Stimulated activated naive CD4-positive, alpha-beta T cell (primary cell): ENCODE measurements at regions not wholly inside any gene's neighbourhood (a gene's known extent, or its start where the extent isn't known, plus 50 kb on each side); places are given as distances from the start of the nearest gene placed in this dataset.

Experiments
- DNase-seq, 6 experiments: peaks; one replicate each; lab custom pipeline; 2025; lab: John Stamatoyannopoulos, UW

DNA sequence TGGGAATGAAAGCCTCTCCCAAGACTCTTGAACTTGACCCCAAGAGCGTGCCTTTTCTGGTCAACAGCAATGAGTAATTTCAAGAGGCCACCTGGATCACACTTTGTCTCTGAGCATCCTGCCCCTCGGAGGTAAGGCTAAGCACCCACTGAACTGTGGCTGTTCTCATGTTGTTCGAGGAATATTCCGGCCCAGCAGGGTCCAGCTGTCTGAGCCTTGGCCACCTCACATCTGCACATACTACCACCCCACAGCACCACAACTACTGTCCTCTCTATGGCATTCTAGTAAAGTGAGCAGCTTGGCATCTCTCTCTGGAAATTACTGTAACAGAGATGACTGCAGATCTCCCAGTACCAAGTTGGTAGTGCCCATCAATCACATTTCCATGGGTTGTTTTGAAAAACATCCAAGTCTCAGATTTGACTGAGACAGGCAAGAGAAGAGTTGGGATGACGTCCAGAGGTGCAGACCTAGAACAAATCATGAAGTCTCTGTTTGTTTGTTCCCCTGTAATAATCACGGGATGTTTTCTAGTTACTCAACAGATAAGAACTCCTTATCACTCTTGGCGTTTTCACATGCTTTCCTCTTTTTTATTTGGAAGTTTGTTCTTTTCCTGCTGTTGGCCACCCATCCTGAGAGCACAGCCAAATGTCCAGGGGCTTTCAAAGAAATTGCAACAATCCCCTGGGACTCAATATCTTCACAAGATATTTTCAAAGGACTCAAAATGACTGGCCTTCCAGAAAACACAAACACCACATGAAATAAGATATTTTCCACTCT is 336.0 kb upstream of the TNP1 start:
- DNase-seq, result no peak

DNA sequence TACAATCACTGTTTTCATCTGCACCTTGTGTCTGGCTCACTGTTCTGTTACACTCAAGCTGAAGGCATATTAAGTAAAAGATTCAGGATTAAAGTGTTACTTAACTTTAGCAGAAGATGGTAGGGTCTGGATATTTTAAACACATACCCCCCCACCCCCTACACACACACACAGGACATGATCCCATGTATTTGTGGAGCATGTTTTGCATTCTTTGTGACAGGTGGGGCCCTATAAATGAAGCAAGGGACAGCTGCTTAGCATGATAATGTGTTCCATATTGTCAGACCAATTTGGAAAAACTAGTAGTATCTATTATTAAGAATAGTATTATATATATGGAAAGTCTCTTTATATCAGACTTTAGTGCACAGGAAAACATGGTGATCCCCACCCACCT is 335.2 kb upstream of the TNP1 start:
- no peak for DNase-seq

DNA sequence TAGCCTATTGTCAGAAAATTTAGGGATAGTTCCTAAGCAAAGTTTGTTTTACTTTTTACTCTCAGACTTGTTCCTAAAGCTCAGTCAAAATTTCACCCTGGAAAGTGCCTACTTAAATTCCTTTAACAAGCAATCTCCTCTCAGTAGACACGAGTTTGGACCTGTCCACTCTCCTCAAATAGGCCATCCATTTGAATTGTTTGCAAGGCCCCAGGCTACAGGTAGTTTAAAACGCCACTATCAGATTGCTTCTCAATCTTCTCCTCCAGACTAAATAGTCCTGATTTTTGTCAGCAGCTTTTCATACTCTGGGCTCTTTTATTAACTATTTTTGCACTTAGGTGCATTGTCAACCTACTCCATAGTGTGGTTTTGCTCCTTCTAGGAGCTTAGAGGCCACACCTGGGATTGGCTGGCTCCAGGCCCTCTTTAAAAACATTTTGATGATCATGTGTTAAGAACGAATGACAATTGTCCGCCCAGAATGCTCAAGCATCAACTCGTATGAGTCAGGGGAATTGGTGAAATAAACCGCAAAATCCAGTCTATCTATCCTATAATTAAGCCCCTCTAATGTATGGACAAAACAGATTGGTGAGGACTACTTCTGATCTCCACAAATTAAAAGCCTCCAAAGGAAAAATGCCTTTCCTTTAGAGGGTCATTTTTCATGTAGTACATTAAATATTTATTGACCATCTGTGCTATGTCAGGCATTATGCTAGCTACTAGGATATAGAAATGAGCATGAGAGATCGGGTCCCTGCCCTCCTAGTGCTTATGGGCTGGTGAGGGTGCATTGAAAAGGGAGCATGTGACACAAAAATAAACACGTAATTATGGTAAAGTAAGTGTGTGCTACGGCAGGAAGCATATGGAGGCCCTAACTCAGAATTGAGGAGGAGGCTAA is 333.8 kb upstream of the TNP1 start:
- no peak for DNase-seq

DNA sequence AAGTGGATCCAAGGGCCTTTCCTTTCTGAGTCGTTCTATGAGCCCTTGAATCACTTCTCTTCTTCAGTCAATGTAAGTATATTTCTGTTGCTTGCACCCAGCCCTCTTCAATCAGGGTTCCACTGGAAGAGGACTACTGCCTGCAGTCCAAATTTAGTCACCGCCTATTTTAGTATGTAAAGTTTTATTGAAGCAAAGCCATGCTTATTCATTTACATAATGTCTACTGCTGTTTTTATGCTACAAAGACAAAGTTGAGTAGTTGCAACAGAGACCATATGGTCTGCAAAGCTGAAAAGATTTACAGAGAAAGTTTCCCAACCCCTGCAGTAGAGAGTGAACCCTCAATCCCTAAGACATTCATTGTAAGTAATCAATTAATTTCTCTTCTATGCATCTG is 332.5 kb upstream of the TNP1 start:
- no peak for DNase-seq

DNA sequence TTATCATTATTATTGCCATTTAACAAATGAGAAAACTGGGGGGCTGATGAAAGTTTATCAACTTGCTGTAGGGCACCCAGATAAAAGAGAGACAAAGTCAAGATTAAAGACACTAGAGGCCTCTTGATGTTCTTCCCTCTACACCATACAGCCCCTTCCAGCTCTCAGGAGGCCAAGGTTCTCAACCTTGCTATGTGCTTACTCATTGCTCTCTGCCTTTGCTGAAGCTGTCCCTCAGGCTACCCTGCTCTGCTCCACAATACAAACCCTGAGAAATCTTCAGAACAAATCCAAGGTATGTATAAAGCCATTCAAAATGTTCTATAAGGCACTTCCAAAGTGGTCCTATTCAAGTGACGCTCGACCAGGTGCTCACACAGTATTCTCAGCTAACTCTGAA is 329.9 kb upstream of the TNP1 start:
- no peak for DNase-seq

DNA sequence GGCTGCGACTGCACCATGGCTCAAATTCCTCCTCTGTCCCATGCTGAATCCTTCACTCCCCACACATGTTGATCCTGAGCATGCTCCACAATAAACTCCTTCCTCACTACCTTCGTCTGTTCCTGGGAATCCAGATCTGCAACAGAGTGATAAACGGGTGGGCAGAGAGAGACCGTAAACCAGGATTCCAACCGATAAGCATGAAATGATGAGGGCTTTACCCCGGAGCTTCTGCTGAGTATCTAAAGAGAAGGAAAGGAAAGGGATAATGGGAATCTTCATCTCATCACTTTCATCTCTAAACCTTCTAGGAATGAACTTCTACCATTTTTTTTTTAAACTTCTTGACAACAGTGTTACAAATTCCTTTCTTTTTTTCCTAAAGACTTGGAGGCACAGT is 329.3 kb upstream of the TNP1 start:
- no peak for DNase-seq

DNA sequence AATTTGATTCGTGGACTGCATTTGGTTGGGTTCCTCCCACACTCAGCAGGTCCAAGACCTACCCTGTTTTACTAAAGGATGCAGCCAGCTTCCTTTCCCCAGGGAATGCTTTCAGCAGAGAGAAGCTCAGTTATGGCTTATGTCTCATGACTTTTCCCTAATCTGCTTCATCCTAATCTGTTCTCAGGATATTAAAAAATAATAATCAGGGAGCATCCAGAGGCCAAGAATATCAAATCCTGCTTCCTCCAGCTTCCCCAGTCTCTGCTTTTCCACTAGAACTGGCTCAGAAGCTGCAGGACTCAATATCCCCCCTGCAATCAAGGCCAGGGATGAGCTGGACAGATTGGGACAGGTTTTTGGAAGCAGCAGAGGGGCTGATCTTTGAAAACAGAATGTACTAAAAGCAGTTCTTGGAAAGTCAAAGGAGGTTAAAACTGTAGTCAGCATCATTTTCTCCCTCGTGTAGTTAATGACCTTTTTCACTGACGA is 326.9 kb upstream of the TNP1 start:
- no peak for DNase-seq

DNA sequence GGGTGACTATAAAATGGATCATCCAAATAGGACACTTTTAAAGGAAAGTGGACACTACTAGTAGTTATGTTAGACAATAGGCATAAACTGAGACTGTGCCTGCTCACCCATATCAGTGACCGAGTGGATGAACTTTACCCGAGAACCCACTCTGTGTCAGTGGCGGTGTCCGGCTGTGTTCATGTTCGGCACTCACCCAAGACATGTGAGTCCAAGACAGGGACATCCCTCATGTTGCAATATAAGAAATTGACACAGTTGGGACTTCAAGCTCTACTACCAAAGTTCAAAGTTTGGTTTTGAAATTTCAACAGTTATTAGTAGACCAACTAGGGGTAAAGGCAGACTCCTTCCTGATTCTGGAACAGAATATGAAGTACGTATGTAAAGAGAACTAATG is 326.3 kb upstream of the TNP1 start:
- DNase-seq, result no peak

DNA sequence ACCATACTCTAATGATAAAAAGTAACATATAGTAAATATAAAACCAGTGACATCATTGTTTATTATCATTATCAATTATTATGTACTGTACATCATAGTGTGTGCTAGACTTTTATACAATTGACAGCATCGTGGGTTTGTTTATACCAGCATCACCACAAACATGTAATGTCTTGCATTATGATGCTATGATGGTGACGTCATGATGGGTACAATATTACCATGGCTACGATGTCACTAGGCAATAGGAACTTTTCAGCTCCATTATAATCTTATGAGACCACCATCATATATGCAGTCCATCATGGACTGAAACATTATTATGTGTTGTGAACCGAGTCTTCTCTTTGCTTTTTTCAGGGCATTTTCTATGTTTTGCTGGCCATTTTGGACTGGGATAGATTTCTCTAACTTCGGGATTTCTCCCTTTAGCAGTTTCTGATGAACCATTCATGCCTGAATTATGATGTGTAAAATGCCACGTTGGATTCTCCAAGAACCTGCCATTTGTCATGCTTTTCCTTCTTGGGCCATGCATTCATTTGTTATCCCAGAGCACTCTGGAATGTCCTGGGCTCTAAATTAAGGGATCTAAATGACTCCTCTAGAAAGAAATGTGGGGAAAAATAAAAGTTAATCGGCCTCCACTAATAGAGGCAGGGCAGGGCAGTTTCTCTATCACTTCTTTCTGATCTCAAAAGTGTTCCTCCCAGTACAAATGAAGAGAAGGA is 325.6 kb upstream of the TNP1 start:
- no peak for DNase-seq

DNA sequence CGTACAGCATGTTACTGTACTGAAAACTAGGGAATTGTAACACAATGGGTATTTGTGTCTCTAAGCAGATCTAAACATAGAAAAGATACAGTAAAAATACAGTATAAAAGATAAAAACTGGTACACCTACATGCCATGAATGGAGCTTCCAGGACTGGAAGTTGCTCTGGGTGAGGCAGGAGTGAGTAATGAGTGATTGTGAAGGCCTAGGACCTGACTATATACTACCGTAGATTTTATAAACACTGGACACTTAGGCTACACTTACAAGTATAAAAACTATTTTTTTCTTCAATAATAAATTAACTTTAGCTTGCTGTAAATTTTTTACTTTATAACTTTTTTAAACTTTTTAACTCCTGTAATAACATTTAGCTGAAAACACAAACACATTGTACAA is 324.4 kb upstream of the TNP1 start:
- no peak for DNase-seq

DNA sequence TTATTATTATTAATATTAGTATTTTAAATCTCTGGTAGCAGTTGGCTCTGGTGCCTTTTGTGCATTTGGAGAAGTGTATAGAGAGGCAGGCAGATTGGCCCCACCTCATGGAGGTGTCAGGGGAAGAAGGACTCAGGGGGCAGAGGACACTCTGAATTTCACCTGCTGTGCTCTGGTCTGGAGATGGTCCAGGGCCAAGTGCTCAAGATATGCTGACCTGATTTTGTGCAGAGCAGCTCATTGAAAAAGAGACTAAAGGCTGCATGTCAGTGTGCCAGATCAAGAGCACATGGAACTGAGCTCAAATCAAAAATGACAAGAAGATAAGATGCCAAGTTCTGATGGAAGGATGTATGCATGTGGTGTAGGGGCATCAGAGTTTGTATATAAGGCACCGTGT is 323.6 kb upstream of the TNP1 start:
- DNase-seq, result no peak

DNA sequence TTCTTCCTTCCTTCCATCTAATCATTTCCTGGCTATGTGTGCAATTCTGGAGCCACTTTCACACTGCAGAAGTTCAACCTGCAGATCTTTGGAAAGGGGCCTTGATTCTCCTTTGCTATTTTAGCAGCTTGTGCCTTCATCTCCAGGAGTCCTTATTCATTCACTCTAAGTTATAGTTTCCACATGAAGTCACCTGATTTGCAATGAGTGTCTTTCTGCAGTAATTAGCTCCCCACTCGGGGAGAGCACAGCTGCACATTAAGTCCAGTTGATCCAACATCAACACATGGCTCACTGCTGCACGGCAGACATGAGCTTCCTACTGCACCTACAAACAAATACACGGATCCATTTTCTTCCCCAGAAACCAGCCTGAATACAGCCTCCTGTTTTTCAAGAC is 323.1 kb upstream of the TNP1 start:
- DNase-seq, result no peak

DNA sequence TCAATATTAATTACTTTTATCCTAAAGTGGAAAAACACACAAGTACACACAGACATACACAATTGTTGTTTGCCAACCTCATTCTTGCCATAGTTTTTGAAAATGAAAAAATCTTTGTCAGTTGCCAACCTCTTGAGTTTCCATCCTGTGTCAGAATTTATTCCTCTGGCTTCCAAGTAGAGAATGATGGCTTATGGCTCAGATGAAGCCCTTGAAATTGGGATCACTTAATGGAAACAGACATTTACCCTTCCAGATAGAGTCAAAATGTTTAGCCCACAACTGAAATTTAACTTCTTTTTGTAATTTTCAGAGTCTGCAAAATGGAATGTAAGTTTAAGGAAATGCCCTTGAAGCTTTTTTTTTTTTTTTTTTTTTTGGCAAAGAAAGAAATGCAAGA is 321.6 kb upstream of the TNP1 start:
- no peak for DNase-seq

DNA sequence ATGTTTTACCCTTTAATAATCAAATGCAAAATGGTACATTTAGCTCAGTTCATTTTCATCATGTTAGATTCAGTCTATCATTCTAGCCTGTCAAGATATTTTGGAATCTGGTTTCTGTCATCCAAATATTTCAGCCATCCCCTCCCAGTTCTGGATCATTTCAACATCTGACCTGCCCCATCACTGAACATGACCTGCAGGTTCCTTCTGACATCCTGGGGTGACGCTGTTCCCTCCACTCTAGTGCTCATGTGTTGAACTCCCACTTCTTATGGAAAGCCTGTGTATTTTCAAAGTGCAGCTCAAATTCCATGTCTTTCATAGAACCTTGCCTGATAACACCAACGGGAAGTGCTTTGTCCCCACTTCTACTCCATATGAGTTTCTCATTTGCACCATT is 320.0 kb upstream of the TNP1 start:
- DNase-seq, result no peak

DNA sequence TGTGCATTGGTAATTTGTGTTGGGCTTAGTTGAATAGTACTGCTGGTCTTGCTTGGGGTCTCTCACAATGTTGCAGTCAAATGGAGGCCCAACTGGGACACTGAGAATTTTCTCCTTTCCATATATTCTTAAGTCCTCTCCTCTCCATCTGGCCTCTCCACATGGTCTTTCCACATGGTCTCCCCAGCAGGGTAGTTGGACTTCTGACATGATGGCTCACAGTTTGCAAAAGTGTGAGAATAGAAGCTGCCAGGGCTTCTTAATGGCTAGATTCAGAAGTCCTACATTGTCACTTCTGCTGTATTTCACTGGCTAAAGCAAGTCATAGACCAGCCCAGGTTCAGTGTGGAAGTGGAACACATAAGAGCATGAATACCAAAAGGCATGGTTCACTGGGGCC is 318.5 kb upstream of the TNP1 start:
- DNase-seq, result no peak

DNA sequence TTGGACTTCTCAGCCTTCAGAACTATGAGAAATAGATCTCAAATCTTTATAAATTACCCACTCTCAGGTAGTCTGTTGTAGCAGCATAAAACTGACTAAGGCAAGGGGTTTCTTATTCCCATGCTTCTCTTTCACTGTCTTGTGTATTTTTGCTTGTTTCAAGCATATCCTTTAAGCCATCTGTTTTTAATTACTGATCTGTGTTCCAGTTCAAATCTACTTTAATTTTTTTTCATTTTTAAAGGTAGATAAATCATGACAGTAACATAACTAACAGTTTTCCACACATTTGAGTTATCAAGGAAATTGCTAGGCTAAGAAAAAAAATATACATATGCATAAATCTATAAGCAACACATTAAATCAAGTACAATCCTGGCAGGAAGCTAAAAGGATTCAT is 317.9 kb upstream of the TNP1 start:
- DNase-seq, result no peak

DNA sequence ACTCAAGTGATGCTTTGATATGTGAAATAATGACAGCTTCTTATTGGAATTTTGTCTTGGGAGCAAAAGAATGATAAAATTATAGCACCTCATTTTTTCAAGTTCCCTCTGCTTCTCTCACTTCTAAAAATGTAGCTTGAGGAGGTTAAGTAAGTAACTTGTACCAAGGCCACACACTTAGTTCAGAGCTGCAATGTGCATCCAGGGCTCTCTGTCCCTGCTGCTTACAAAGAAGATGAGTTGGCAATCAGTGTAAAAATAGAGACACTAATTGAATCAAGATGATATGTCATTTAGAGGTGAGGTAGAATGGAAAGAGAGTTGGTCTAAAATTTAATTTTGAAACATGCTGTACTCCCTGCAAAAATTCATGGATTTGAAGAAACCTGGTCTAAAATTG is 312.0 kb upstream of the TNP1 start:
- DNase-seq, result no peak

DNA sequence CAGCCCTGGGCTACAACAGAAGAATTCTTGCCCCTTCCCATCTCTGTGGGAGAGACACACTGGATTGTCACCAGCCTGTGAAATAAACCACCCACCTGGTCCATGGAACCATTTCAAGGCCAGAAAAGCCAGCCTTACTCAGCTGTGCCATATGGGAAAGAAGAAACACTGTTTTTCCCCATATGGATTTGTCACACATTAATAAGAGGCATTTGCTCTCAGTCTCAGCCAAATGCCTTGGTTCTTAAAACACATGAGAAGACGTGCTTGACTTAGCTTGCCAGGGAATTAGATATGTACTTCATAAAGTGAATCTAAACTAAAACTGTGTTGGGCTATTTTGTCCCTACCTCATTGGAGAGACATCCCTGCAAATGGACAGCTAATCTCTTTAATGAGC is 308.6 kb upstream of the TNP1 start:
- DNase-seq, result no peak

DNA sequence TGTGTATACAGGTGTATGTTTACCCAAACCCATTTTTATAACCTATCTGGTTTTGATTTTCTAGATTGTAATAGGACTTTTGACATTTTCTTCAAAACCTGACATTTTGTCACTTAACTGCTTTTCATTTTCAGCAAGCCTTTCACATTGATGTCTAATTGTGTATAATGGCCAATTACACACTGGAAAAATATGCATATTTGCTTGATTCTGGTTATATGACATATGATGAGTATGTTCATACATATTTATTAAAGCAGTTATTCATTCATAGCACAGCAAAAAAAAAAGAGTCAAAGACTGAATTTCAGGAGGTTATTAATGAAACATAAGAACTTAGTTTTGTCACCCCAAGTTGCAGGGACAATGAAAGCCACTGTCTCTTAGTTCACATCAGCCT is 307.7 kb upstream of the TNP1 start:
- DNase-seq, result no peak

DNA sequence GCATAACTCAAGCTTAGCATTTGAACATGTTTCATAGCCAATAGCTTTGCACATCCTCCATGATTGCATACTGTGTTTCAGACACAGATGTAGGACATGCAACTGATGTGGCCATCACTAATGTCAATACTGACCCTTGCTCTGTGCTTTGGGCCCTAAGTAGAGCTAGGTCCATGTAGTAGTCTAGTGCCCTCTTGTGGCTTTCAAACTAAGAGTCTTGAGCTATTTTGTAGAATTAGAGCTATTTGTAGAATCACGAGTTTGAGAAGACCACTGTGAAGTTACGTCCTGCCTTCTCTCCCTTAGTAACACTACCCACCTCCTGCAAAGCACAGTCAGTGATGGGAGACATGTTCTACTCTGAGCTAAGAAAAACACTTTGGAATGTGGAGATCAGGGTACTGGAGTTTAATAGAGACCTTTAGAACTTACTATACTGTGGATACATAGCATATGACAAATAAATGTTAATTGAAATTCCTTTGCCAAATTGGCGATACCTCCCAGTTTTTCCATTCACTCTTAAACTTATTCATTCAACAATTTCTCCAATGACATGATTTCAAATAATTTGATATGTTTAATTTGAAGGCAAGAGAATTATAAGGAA is 306.5 kb upstream of the TNP1 start:
- DNase-seq, result no peak

DNA sequence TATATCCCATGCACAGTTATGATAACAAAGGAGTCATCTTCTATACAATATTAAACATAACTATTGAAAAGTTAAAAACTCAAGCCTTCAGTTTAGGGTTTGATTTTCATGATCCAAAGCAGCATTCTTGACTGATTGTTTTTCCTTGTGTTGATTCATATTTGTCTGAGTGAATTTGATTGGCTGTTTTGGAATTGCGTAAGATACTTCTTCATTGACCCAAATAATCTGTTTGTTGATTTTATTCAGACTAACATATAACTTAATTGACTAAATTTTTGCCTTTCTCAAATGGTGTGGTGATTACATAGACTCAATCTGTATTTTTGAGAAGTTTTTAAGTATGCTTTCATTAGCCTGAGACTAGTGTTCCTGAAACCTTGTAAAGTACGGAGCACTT is 305.7 kb upstream of the TNP1 start:
- no peak for DNase-seq

DNA sequence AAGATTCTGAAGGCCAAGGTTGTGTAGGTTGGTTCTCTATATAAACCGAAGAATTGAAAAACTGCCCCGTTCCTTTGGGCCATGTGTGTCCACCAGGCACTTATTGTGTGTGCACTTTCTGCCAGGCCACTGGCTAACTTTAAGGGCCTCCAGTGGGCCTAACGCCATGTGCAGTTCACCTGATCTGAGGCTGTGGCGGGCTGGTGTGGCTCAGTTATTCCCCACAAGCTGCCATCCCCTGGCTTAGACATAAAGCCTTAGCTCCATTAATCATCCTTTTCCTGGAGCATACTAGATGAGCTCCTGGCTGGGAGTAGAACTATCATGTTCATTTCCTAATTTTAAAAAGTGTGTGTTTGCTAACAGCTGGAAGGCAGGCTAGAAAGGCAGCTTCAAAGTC is 304.1 kb upstream of the TNP1 start:
- no peak for DNase-seq
